Ishikawa (cell line): ENCODE measurements at regions not wholly inside any gene's neighbourhood (a gene's known extent, or its start where the extent isn't known, plus 50 kb on each side); places are given as distances from the start of the nearest gene placed in this dataset.

Source experiments
- CEBPB ChIP-seq: IDR thresholded peaks from 2 replicates; pipeline ENCODE4 v1.6.1; 2012
- CREB1 ChIP-seq: IDR thresholded peaks from 2 replicates; pipeline ENCODE4 v1.6.1; 2012; ENCODE audit warnings: low read depth
- EGR1 ChIP-seq: IDR thresholded peaks from 2 replicates; pipeline ENCODE4 v1.6.1; 2012
- EP300 ChIP-seq: IDR thresholded peaks from 2 replicates; pipeline ENCODE4 v1.6.1; 2012; ENCODE audit warnings: borderline replicate concordance
- FOXM1 ChIP-seq: IDR thresholded peaks from 2 replicates; pipeline ENCODE4 v1.6.1; 2012; ENCODE audit warnings: low read depth, borderline replicate concordance
- MAX ChIP-seq: IDR thresholded peaks from 2 replicates; pipeline ENCODE4 v1.6.1; 2012
- NFIC ChIP-seq: IDR thresholded peaks from 2 replicates; pipeline ENCODE4 v1.6.1; 2012
- RAD21 ChIP-seq: IDR thresholded peaks from 2 replicates; pipeline ENCODE4 v1.6.1; 2012; ENCODE audit warnings: low read depth
- REST ChIP-seq: IDR thresholded peaks from 2 replicates; pipeline ENCODE4 v1.6.1; 2012; ENCODE audit warnings: low read depth, mild to moderate bottlenecking
- TAF1 ChIP-seq: IDR thresholded peaks from 2 replicates; pipeline ENCODE4 v1.6.1; 2012; ENCODE audit warnings: low read depth, mild to moderate bottlenecking
- TCF12 ChIP-seq: IDR thresholded peaks from 2 replicates; pipeline ENCODE4 v1.6.1; 2012; ENCODE audit warnings: low read depth
- TEAD4 ChIP-seq: IDR thresholded peaks from 2 replicates; pipeline ENCODE4 v1.6.1; 2012
- USF1 ChIP-seq: IDR thresholded peaks from 2 replicates; pipeline ENCODE4 v1.6.1; 2012
- YY1 ChIP-seq: IDR thresholded peaks from 2 replicates; pipeline ENCODE4 v1.6.1; 2012; ENCODE audit warnings: low read depth
- ZBTB7A ChIP-seq: IDR thresholded peaks from 2 replicates; pipeline ENCODE4 v1.6.1; 2012; ENCODE audit warnings: low read depth

- TF ChIP-seq RAD21 (peak; percentile 55), EP300 (no peak)
Observed at GRCh38 chr11:88231894-88232482, 56.7 kb upstream of the RAB38 start.

- no peak for TF ChIP-seq EGR1
- TF ChIP-seq CEBPB: no peak
- TF ChIP-seq EP300: no peak
- no peak for TF ChIP-seq USF1
- no peak for TF ChIP-seq CREB1
- no peak for TF ChIP-seq TAF1
- no peak for TF ChIP-seq NFIC
- no peak for TF ChIP-seq TCF12
- no peak for TF ChIP-seq REST
- no peak for TF ChIP-seq ZBTB7A
- TF ChIP-seq RAD21: no peak
- TF ChIP-seq YY1: no peak
- TF ChIP-seq TEAD4: no peak
- TF ChIP-seq MAX: no peak
- no peak for TF ChIP-seq FOXM1
Observed at GRCh38 chr11:88229303-88229702, 54.1 kb upstream of the RAB38 start.
